SK-N-SH treated with all-trans-retinoic acid at 6 μM for 48 hours (cell line): ENCODE measurements at regions not wholly inside any gene's neighbourhood (a gene's known extent, or its start where the extent isn't known, plus 50 kb on each side); places are given as distances from the start of the nearest gene placed in this dataset.

Source experiments
- ATAC-seq: fragments of 200-7000 bp; cut with Tn5 transposase; 3 replicates; pipeline ENCODE4 v1.9.1; 2020; ENCODE audit warnings: mild to moderate bottlenecking, moderate library complexity
- ARNTL ChIP-seq: fragments of 450-650 bp; formaldehyde crosslinking; IDR thresholded peaks from 2 replicates; pipeline ENCODE4 v1.5.0; 2020; ENCODE audit warnings: low read depth, mild to moderate bottlenecking, moderate library complexity, borderline replicate concordance
- BACH2 ChIP-seq: fragments of 250-450 bp; sonication (Bioruptor Pico); IDR thresholded peaks from 2 replicates; pipeline ENCODE4 v1.9.0; 2021; ENCODE audit warnings: mild to moderate bottlenecking, borderline replicate concordance
- CREB5 ChIP-seq: fragments of 250-450 bp; sonication (Bioruptor Pico); IDR thresholded peaks from 2 replicates; pipeline ENCODE4 v1.5.1; 2020; ENCODE audit warnings: low read depth, mild to moderate bottlenecking, moderate library complexity
- CSDC2 ChIP-seq: fragments of 250-450 bp; sonication (Bioruptor Pico); IDR thresholded peaks from 2 replicates; pipeline ENCODE4 v1.5.0; 2020; ENCODE audit warnings: mild to moderate bottlenecking, moderate library complexity
- CSRNP3 ChIP-seq: fragments of 250-450 bp; sonication (Bioruptor Pico); IDR thresholded peaks from 2 replicates; pipeline ENCODE4 v1.5.1; 2021; ENCODE audit warnings: mild to moderate bottlenecking, moderate library complexity
- ESRRG ChIP-seq: fragments of 250-450 bp; sonication (Bioruptor Pico); IDR thresholded peaks from 2 replicates; pipeline ENCODE4 v1.6.1; 2021; ENCODE audit warnings: mild to moderate bottlenecking
- GLIS3 ChIP-seq: fragments of 250-450 bp; sonication (Bioruptor Pico); IDR thresholded peaks from 2 replicates; pipeline ENCODE4 v1.5.0; 2020; ENCODE audit warnings: mild to moderate bottlenecking, moderate library complexity
- ISL1 ChIP-seq: fragments of 250-450 bp; sonication (Bioruptor Pico); IDR thresholded peaks from 2 replicates; pipeline ENCODE4 v2.1.2; 2022; ENCODE audit warnings: mild to moderate bottlenecking, moderate library complexity
- OSR1 ChIP-seq: fragments of 250-450 bp; sonication (Bioruptor Pico); IDR thresholded peaks from 2 replicates; pipeline ENCODE4 v1.8.0; 2022; ENCODE audit warnings: moderate library complexity, mild to moderate bottlenecking, inconsistent platforms
- PATZ1 ChIP-seq: fragments of 250-450 bp; sonication (Bioruptor Pico); IDR thresholded peaks from 2 replicates; pipeline ENCODE4 v1.8.0; 2020; ENCODE audit warnings: mild to moderate bottlenecking, moderate library complexity, borderline replicate concordance
- POU6F1 ChIP-seq: fragments of 250-450 bp; sonication (Bioruptor Pico); IDR thresholded peaks from 2 replicates; pipeline ENCODE4 v1.8.0; 2021; ENCODE audit warnings: low read depth, mild to moderate bottlenecking, moderate library complexity, borderline replicate concordance
- PPARA ChIP-seq: fragments of 250-450 bp; sonication (Bioruptor Pico); IDR thresholded peaks from 2 replicates; pipeline ENCODE4 v1.5.0; 2020; ENCODE audit warnings: mild to moderate bottlenecking, borderline replicate concordance
- RARB ChIP-seq: fragments of 250-450 bp; sonication (Bioruptor Pico); IDR thresholded peaks from 2 replicates; pipeline ENCODE4 v1.8.0; 2021; ENCODE audit warnings: mild to moderate bottlenecking, moderate library complexity
- SNAI2 ChIP-seq: fragments of 250-450 bp; sonication (Bioruptor Pico); IDR thresholded peaks from 2 replicates; pipeline ENCODE4 v1.5.0; 2020; ENCODE audit warnings: mild to moderate bottlenecking, moderate library complexity
- TCF4 ChIP-seq: fragments of 250-450 bp; sonication (Bioruptor Pico); IDR thresholded peaks from 2 replicates; pipeline ENCODE4 v1.8.0; 2021; ENCODE audit warnings: mild to moderate bottlenecking, moderate library complexity, borderline replicate concordance
- TOX ChIP-seq: fragments of 250-450 bp; sonication (Bioruptor Pico); IDR thresholded peaks from 2 replicates; pipeline ENCODE4 v1.8.0; 2021; ENCODE audit warnings: mild to moderate bottlenecking, moderate library complexity, borderline replicate concordance
- TSHZ2 ChIP-seq: fragments of 250-450 bp; sonication (Bioruptor Pico); IDR thresholded peaks from 2 replicates; pipeline ENCODE4 v1.5.0; 2020; ENCODE audit warnings: mild to moderate bottlenecking, moderate library complexity
- ZFP3 ChIP-seq: fragments of 250-450 bp; sonication (Bioruptor Pico); IDR thresholded peaks from 2 replicates; pipeline ENCODE4 v1.5.0; 2020; ENCODE audit warnings: mild to moderate bottlenecking, moderate library complexity
- ZNF565 ChIP-seq: fragments of 450-650 bp; formaldehyde crosslinking; conservative IDR thresholded peaks from 2 replicates; pipeline ENCODE4 v1.5.0; 2020; ENCODE audit warnings: low read depth, mild to moderate bottlenecking, moderate library complexity

GRCh38 chr2:7448578-7449264 lies 531.5 kb downstream of the RNF144A start:
- no peak for ATAC-seq
- TF ChIP-seq BACH2: no peak
- TF ChIP-seq PPARA (CRISPR knock-in tag): no peak
- no peak for TF ChIP-seq ISL1 (CRISPR knock-in tag)
- TF ChIP-seq TCF4 (CRISPR knock-in tag): no peak
- TF ChIP-seq ESRRG (CRISPR knock-in tag): no peak
- TF ChIP-seq OSR1: no peak
- TF ChIP-seq RARB (CRISPR knock-in tag): no peak

- TF ChIP-seq TCF4 (CRISPR knock-in tag) (no peak), ISL1 (CRISPR knock-in tag) (no peak), GLIS3 (CRISPR knock-in tag) (no peak), CSRNP3 (CRISPR knock-in tag) (no peak), PPARA (CRISPR knock-in tag) (no peak), BACH2 (no peak), POU6F1 (CRISPR knock-in tag) (no peak), CREB5 (CRISPR knock-in tag) (no peak), TOX (CRISPR knock-in tag) (no peak), OSR1 (no peak), PATZ1 (CRISPR knock-in tag) (no peak), ESRRG (CRISPR knock-in tag) (no peak), CSDC2 (CRISPR knock-in tag) (no peak), ZNF565 (no peak), ARNTL (CRISPR knock-in tag) (no peak), SNAI2 (CRISPR knock-in tag) (no peak), ZFP3 (CRISPR knock-in tag) (no peak), TSHZ2 (no peak)
- ATAC-seq: no peak
Measured at GRCh38 chr2:7449298-7449697, 532.1 kb downstream of the RNF144A start.

GRCh38 chr2:7450188-7450832 lies 533.1 kb downstream of the RNF144A start:
- no peak for ATAC-seq
- TF ChIP-seq ZFP3 (CRISPR knock-in tag): no peak
- no peak for TF ChIP-seq SNAI2 (CRISPR knock-in tag)
- TF ChIP-seq TCF4 (CRISPR knock-in tag): no peak
- no peak for TF ChIP-seq OSR1
- TF ChIP-seq POU6F1 (CRISPR knock-in tag): no peak
- no peak for TF ChIP-seq PPARA (CRISPR knock-in tag)
- no peak for TF ChIP-seq CREB5 (CRISPR knock-in tag)
- TF ChIP-seq ZNF565: no peak
- TF ChIP-seq ESRRG (CRISPR knock-in tag): no peak
- TF ChIP-seq BACH2: no peak
- TF ChIP-seq TSHZ2: no peak
- no peak for TF ChIP-seq TOX (CRISPR knock-in tag)
